Stimulated activated CD4-positive, alpha-beta T cell treated with anti-CD3 and anti-CD28 coated beads, Interleukin-12 subunit alpha, Interleukin-12 subunit beta, amount 100 ng/mL, for 4 hours (primary cell): ENCODE measurements at regions not wholly inside any gene's neighbourhood (a gene's known extent, or its start where the extent isn't known, plus 50 kb on each side); places are given as distances from the start of the nearest gene placed in this dataset.

ENCODE experiments used
- DNase-seq: peaks from one replicate; pipeline ENCODE4 v3.0.0-alpha.2; 2020

GRCh38 chr5:164748861-164749260 lies 1243.4 kb downstream of the MAT2B start:
- DNase-seq: no peak

GRCh38 chr5:164753434-164753833 lies 1248.0 kb downstream of the MAT2B start:
- DNase-seq: no peak

- no peak for DNase-seq
Measured at GRCh38 chr5:164763206-164763605, 1257.8 kb downstream of the MAT2B start.

- no peak for DNase-seq
Measured at GRCh38 chr5:164772122-164772521, 1266.7 kb downstream of the MAT2B start.

GRCh38 chr5:164784230-164784629 lies 1278.8 kb downstream of the MAT2B start:
- no peak for DNase-seq

- no peak for DNase-seq
Measured at GRCh38 chr5:164798110-164798509, 1292.7 kb downstream of the MAT2B start.

GRCh38 chr5:164799391-164799790 lies 1294.0 kb downstream of the MAT2B start:
- DNase-seq: no peak

GRCh38 chr5:164801910-164802309 lies 1296.5 kb downstream of the MAT2B start:
- DNase-seq: no peak

- no peak for DNase-seq
Measured at GRCh38 chr5:164809821-164810220, 1304.4 kb downstream of the MAT2B start.

- DNase-seq: no peak
Measured at GRCh38 chr5:164818445-164818844, 1313.0 kb downstream of the MAT2B start.

- DNase-seq: no peak
Measured at GRCh38 chr5:164824671-164825070, 1319.3 kb downstream of the MAT2B start.

- no peak for DNase-seq
Measured at GRCh38 chr5:164832516-164832915, 1327.1 kb downstream of the MAT2B start.

- DNase-seq: no peak
Measured at GRCh38 chr5:164844348-164844747, 1338.9 kb downstream of the MAT2B start.

GRCh38 chr5:164860896-164861295 lies 1355.5 kb downstream of the MAT2B start:
- DNase-seq: no peak

- DNase-seq: no peak
Measured at GRCh38 chr5:164861610-164862009, 1356.2 kb downstream of the MAT2B start.

- DNase-seq: no peak
Measured at GRCh38 chr5:164868761-164869160, 1363.3 kb downstream of the MAT2B start.

- DNase-seq: no peak
Measured at GRCh38 chr5:164869325-164869724, 1363.9 kb downstream of the MAT2B start.

GRCh38 chr5:164876793-164877192 lies 1371.4 kb downstream of the MAT2B start:
- no peak for DNase-seq

GRCh38 chr5:164881442-164881841 lies 1376.0 kb downstream of the MAT2B start:
- DNase-seq: no peak

GRCh38 chr5:164885179-164885578 lies 1379.8 kb downstream of the MAT2B start:
- DNase-seq: no peak

- no peak for DNase-seq
Measured at GRCh38 chr5:164893071-164893470, 1387.7 kb downstream of the MAT2B start.

GRCh38 chr5:164898705-164899104 lies 1393.3 kb downstream of the MAT2B start:
- DNase-seq: no peak

GRCh38 chr5:164909673-164910072 lies 1404.3 kb downstream of the MAT2B start:
- no peak for DNase-seq

- DNase-seq: no peak
Measured at GRCh38 chr5:164921722-164922121, 1416.3 kb downstream of the MAT2B start.

- DNase-seq: no peak
Measured at GRCh38 chr5:164934039-164934438, 1428.6 kb downstream of the MAT2B start.

GRCh38 chr5:164934561-164934960 lies 1429.1 kb downstream of the MAT2B start:
- no peak for DNase-seq
